Activated CD4-positive, alpha-beta T cell treated with anti-CD3 and anti-CD28 coated beads for 36 hours (primary cell): ENCODE measurements at regions not wholly inside any gene's neighbourhood (a gene's known extent, or its start where the extent isn't known, plus 50 kb on each side); places are given as distances from the start of the nearest gene placed in this dataset.
"Not testable (repeated sequence)": the region's sequence is repeated elsewhere in the genome, so short reads cannot be mapped to it uniquely, and the experiment has no call there.

ENCODE experiments used
- ATAC-seq: fragments of 200-7000 bp; cut with Tn5 transposase; one replicate; pipeline ENCODE4 v1.10.0; 2021; ENCODE audit warnings: mild to moderate bottlenecking, moderate library complexity
- CTCF ChIA-PET: fragments of 350-600 bp; sonication (Branson Sonifier 250); formaldehyde crosslinking; loops from one replicate; lab custom pipeline; 2021; ENCODE audit warnings: antibody characterized with exemption; lab: Charles Lee
- POLR2A ChIA-PET: fragments of 350-600 bp; sonication (Branson Sonifier 250); formaldehyde crosslinking; loops from one replicate; lab custom pipeline; 2021; ENCODE audit warnings: antibody characterized with exemption, inconsistent platforms; lab: Charles Lee
- DNase-seq: peaks from one replicate; pipeline ENCODE4 v3.0.0-alpha.2; 2020
- H3K27ac Mint-ChIP-seq: one replicate; pipeline ENCODE4 v1.8.0; 2021; ENCODE audit warnings: mixed read lengths
- H3K27me3 Mint-ChIP-seq: one replicate; pipeline ENCODE4 v1.8.0; 2021; ENCODE audit warnings: mixed read lengths
- H3K36me3 Mint-ChIP-seq: one replicate; pipeline ENCODE4 v1.8.0; 2021; ENCODE audit warnings: low read depth, mixed read lengths
- H3K4me1 Mint-ChIP-seq: one replicate; pipeline ENCODE4 v1.8.0; 2021; ENCODE audit warnings: mixed read lengths
- H3K4me3 Mint-ChIP-seq: one replicate; pipeline ENCODE4 v1.8.0; 2021; ENCODE audit warnings: mild to moderate bottlenecking, moderate library complexity, mixed read lengths
- H3K9me3 Mint-ChIP-seq: one replicate; pipeline ENCODE4 v1.8.0; 2021; ENCODE audit warnings: low read depth, mixed read lengths
- intact Hi-C, 2 experiments: fragments of 100-400 bp; cut with DNase I in 1 of 2; cut with micrococcal nuclease in 1 of 2; formaldehyde crosslinking; loops; one replicate each; pipeline versions ENCODE4 v1.14.2 to v1.15.1; 2022 to 2024; cut with DNase I, micrococcal nuclease

DNA sequence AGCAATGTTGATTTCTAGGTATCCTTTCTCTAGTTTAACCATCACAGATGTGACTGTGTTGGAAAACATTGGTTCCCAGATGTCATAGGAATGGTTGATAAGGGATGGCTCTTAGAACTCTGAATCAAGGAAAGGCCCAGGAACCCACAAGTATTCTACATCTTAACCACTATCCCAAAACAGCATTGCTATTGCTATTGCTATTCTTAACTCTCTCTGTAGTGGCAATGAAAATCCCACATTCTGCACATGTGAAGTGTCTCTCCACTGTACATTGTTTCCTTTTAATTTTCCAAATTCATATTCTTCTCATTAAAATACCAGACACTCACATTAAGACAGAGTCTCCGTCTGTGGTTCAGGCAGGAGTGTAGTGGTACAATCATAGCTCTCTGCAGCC, 420.4 kb upstream of the RUNX1 start:
- H3K27me3 Mint-ChIP-seq = no peaks in the 10 kb centered on the region
- H3K4me1 Mint-ChIP-seq = no peaks in the 10 kb centered on the region
- intact Hi-C loops = no loop called here
- CTCF ChIA-PET = interaction anchor here (0.9 kb wide), 1 partner anchor 724 kb away, joined by 3 read pairs; no protein-coding TSS in a partner anchor
- H3K36me3 Mint-ChIP-seq = no peaks in the 10 kb centered on the region
- no peak for DNase-seq
- POLR2A ChIA-PET = no interaction called here
- no peak for ATAC-seq
- peaks cover 11% of the 10 kb centered on the region for H3K9me3 Mint-ChIP-seq
- no peak overlapping the region for H3K4me3 Mint-ChIP-seq
- no peak overlapping the region for H3K27ac Mint-ChIP-seq

DNA sequence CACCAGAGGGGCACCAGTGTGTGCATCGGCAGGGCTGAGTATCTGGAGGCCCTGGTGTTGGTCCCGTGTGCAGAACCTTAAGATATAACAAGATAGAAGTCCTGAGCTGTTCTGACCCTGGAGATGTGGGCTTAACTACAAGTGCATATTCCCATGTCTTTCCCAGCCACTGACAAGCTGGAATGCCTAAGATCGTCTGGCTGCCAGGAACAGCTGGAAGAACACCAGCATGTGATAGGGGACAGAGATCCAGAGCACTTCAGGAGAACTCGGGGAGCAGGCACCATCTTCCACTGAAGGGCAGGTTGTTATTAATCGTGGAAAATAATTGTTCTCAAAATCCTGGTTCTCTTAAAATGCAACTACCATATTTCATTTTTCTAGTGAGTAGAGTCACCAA, 419.9 kb upstream of the RUNX1 start:
- Mint-ChIP-seq H3K36me3 (no peaks in the 10 kb centered on the region), H3K9me3 (peaks cover 11% of the 10 kb centered on the region), H3K4me3 (no peak overlapping the region), H3K27ac (no peak overlapping the region), H3K4me1 (no peaks in the 10 kb centered on the region), H3K27me3 (no peaks in the 10 kb centered on the region)
- CTCF ChIA-PET = interaction anchor here (0.9 kb wide), 1 partner anchor 723 kb away, joined by 3 read pairs; no protein-coding TSS in a partner anchor
- intact Hi-C loops = no loop called here
- no peak for ATAC-seq
- no peak for DNase-seq
- POLR2A ChIA-PET = no interaction called here

DNA sequence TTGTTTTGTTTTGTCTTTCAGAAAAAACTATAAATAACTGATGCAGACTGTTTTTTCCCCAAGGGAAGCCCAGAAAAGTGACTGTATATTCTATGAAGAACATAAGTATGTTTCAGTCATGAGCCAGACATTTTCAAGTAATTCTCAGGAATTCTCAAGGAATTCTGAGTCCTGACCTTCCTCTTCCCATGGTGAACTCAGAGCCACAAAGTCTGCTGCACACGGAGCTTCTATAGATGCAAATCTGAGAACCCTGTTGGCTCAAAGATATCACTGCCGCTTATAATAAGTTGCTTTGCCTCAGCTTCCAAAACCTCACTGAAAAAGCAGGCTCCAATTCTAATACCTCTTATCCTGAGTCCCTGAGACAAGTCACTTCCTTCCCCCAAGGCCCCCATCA, 418.5 kb upstream of the RUNX1 start:
- no peaks in the 10 kb centered on the region for H3K4me1 Mint-ChIP-seq
- POLR2A ChIA-PET = no interaction called here

DNA sequence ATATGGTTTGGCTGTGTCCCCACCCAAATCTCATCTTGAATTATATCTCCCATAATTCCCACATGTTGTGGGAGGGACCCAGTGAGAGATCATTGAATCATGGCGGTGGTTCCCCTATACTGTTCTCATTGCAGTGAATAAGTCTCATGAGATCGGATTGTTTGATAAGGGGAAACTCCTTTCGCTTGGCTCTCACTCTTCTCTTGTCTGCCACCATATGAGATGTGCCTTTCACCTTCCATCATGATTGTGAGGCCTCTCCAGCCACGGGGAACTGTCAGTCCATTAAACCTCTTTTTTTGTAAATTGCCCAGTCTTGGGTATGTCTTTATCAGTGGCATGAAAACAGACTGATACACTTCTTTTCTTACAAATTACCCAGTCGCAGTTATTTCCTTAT, 417.6 kb upstream of the RUNX1 start:
- intact Hi-C loops, DNase-seq, H3K27me3 Mint-ChIP-seq, ATAC-seq, POLR2A ChIA-PET, H3K4me3 Mint-ChIP-seq, H3K36me3 Mint-ChIP-seq, CTCF ChIA-PET, H3K27ac Mint-ChIP-seq, H3K4me1 Mint-ChIP-seq: not testable (repeated sequence)
- H3K9me3 Mint-ChIP-seq = peaks cover 11% of the 10 kb centered on the region

More for the DNA sequence above, 418.5 kb upstream of the RUNX1 start:
- CTCF ChIA-PET = no interaction called here
- no peaks in the 10 kb centered on the region for H3K27me3 Mint-ChIP-seq
- no peak for DNase-seq
- intact Hi-C loops = no loop called here
- H3K4me3 Mint-ChIP-seq = no peak overlapping the region
- no peak for ATAC-seq
- H3K9me3 Mint-ChIP-seq = peaks cover 11% of the 10 kb centered on the region
- no peak overlapping the region for H3K27ac Mint-ChIP-seq
- H3K36me3 Mint-ChIP-seq = no peaks in the 10 kb centered on the region

DNA sequence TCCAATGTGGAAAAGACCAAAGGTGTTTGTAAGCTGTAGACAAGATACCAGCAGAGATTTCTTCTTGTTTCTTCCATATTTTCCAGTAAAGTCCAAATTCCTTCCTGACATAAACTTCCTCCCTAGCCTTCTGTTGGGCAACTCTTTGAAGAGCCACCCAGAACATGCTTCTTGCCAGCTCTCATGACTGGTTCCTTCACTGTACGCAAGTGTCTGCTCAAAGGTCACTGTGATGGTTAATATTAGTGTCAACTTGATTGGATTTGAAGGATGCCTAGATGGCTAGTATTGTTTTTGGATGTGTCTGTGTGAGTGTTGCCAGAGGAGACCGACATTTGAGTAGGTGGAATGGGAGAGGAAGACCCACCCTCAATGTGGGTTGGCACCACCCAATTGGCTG, 416.6 kb upstream of the RUNX1 start:
- ChIA-PET CTCF (interaction anchor here (0.6 kb wide), 1 partner anchor 954 kb away, joined by 3 read pairs; the partner anchor contains the start of gene KCNE1), POLR2A (no interaction called here)
- DNase-seq = no peak
- Mint-ChIP-seq H3K36me3 (no peaks in the 10 kb centered on the region), H3K27ac (no peak overlapping the region), H3K4me1 (no peaks in the 10 kb centered on the region), H3K4me3 (no peak overlapping the region), H3K27me3 (no peaks in the 10 kb centered on the region), H3K9me3 (peaks cover 11% of the 10 kb centered on the region)
- ATAC-seq = no peak
- intact Hi-C loops = no loop called here

DNA sequence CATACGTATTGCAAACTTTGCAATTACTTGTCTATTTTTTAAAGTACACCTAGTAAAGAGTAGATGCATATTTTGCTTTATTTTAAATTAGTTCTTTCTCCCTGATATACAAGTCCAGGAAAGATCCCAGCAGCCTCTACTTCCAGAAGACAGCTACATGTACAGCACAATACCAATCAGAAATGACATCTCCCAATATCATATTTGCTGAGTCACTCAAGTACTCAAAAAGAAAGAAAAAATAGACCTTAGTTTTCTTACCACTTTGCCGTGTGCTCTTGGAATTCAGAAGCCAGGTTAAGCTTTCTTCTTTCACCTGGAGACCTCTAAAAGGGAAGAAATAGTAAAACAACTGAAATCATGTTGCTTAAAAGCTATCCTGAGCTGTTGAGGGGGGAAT, 412.6 kb upstream of the RUNX1 start:
- no peak overlapping the region for H3K27ac Mint-ChIP-seq
- POLR2A ChIA-PET = no interaction called here
- CTCF ChIA-PET = interaction anchor here (1.1 to 1.2 kb wide), 2 partner anchors 11 to 21 kb away, joined by 3 read pairs; no protein-coding TSS in a partner anchor
- H3K36me3 Mint-ChIP-seq = no peaks in the 10 kb centered on the region
- H3K9me3 Mint-ChIP-seq = peaks cover 7% of the 10 kb centered on the region
- DNase-seq (no peak), ATAC-seq (no peak)
- H3K27me3 Mint-ChIP-seq = no peaks in the 10 kb centered on the region
- intact Hi-C loops = no loop called here
- H3K4me1 Mint-ChIP-seq = no peaks in the 10 kb centered on the region
- H3K4me3 Mint-ChIP-seq = no peak overlapping the region

DNA sequence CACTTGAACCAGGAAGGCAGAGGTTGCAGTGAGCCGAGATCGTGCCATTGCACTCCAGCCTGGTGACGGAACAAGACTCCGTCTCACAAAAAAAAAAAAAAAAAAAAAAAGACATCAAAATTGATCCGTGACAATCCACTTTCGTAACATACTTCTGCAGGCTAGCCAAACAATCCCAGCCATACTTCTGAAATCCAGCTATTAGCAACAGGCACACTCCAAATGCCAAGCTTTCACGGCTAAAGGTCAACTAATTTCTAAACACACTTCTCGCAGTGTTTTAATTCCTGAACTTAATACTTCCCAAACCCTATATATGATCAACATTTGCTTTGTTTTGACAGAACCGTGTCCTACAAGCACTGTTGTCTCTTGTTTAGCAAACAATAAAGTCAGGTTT, 411.3 kb upstream of the RUNX1 start:
- intact Hi-C loops = no loop called here
- no peaks in the 10 kb centered on the region for H3K9me3 Mint-ChIP-seq
- H3K27ac Mint-ChIP-seq = no peak overlapping the region
- ChIA-PET POLR2A (no interaction called here), CTCF (interaction anchor here (0.7 to 0.9 kb wide), 2 partner anchors 13 to 225 kb away, joined by 3 read pairs; no protein-coding TSS in a partner anchor)
- H3K4me3 Mint-ChIP-seq = no peak overlapping the region
- ATAC-seq (no peak), DNase-seq (no peak)
- no peaks in the 10 kb centered on the region for H3K27me3 Mint-ChIP-seq
- no peaks in the 10 kb centered on the region for H3K36me3 Mint-ChIP-seq
- no peaks in the 10 kb centered on the region for H3K4me1 Mint-ChIP-seq

DNA sequence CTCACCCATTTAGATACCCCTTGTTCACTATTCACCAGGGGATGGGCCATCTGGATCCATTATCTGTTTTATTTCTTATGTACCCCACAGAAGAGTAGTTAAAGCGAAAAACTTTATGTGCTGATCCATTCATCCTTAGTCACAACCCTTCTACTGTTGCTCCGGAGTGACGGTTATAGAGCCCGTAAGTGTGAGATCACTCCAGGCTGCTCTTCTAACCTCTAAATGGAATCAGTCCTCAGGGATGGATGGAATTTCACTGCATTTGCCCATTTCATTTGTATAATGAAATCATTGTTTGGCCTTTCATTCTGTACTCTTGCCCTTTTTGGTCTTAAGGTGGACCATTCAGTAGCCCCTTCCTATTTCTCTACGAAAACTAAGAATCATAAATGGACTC, 409.3 kb upstream of the RUNX1 start:
- CTCF ChIA-PET = no interaction called here
- Mint-ChIP-seq H3K27ac (no peak overlapping the region), H3K4me3 (no peak overlapping the region), H3K9me3 (no peaks in the 10 kb centered on the region), H3K36me3 (no peaks in the 10 kb centered on the region), H3K4me1 (no peaks in the 10 kb centered on the region), H3K27me3 (no peaks in the 10 kb centered on the region)
- POLR2A ChIA-PET = no interaction called here
- ATAC-seq (no peak), DNase-seq (no peak)
- intact Hi-C loops = no loop called here

DNA sequence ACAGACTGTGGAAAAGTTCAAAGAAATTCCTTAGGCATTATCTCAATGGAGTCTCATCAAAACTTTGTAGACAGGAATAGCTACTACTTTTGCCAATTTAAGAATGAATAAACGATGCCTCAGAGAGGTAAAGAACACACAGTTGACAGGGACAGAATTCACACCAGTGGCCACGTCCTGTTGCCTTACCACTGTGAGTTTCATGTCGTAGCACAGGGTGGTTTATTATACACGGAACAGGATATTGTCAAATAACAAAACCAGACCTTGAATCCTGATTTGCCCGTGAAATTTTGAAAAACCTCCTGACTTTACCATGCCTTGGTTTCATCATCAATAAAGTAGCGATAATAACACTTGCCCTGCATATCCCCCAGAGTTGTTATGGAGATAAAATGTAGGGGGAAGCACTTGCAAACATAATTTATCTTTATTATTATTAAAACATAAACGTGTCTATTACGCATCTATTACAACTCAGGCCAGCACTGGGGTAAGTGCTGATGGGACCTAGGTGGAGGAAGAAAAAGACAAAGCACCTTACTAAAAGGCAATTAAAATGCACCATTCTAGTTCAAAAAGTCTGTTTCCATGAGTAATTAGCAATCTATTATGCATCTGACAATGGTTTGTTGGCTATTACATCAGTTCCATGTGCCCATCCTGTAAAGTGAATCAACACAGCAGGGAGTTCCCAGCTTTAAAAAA, 408.1 kb upstream of the RUNX1 start:
- Mint-ChIP-seq H3K36me3 (no peaks in the 10 kb centered on the region), H3K27ac (no peak overlapping the region), H3K27me3 (no peaks in the 10 kb centered on the region), H3K4me3 (no peak overlapping the region), H3K9me3 (no peaks in the 10 kb centered on the region), H3K4me1 (no peaks in the 10 kb centered on the region)
- ATAC-seq (peak; percentile 55), DNase-seq (peak; percentile 19)
- intact Hi-C loops = no loop called here
- POLR2A ChIA-PET = interaction anchor here (0.7 kb wide), 1 partner anchor 564 kb away, joined by 4 read pairs; no protein-coding TSS in a partner anchor
- CTCF ChIA-PET = no interaction called here

DNA sequence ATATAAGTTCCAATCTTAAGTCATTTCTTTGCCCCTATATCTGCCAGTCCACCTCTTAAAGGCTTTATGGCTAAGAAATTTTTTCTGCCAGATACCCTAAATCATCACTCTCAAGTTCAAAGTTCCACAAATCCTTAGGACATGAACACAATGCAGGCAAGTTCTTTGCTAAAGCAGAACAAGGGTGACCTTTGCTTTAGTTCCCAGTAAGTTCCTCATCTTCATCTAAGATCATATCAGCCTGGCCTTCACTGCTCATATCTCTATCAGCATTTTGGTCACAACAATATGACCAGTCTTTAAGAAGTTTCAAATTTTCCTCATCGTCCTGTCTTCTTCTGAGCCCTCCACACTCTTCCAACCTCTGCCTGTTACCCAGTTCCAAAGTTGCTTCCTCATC, 402.2 kb upstream of the RUNX1 start:
- no peak overlapping the region for H3K4me3 Mint-ChIP-seq
- intact Hi-C loops = no loop called here
- no peak for DNase-seq
- no peak overlapping the region for H3K27ac Mint-ChIP-seq
- H3K9me3 Mint-ChIP-seq = peaks cover 13% of the 10 kb centered on the region
- H3K36me3 Mint-ChIP-seq = no peaks in the 10 kb centered on the region
- ATAC-seq = no peak
- H3K4me1 Mint-ChIP-seq = no peaks in the 10 kb centered on the region
- ChIA-PET CTCF (interaction anchor here (0.6 kb wide), 1 partner anchor 705 kb away, joined by 3 read pairs; no protein-coding TSS in a partner anchor), POLR2A (no interaction called here)
- H3K27me3 Mint-ChIP-seq = peaks cover 2% of the 10 kb centered on the region

DNA sequence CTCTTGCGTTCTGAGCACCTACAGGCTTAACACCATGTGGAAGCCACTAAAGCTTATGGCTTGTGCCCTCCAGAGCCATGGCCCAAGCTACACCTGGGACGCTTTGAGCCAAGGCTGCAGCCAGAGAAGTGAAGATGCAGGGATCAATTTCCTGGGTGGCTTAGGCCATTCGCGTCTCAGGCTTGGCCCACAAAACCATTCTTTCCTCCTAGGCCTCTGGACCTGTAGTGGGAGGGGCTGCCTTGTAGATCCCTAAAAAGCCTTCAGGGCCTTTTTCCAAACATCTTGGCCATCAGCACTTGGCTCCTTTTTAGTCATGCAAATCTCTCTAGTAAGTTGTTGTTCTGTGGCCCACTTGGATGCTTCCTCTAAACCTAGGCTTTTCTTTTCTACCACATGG, 401.7 kb upstream of the RUNX1 start:
- H3K27ac Mint-ChIP-seq = no peak overlapping the region
- ATAC-seq (no peak), DNase-seq (no peak)
- peaks cover 2% of the 10 kb centered on the region for H3K27me3 Mint-ChIP-seq
- CTCF ChIA-PET = no interaction called here
- peaks cover 13% of the 10 kb centered on the region for H3K9me3 Mint-ChIP-seq
- no peaks in the 10 kb centered on the region for H3K4me1 Mint-ChIP-seq
- H3K36me3 Mint-ChIP-seq = no peaks in the 10 kb centered on the region
- no peak overlapping the region for H3K4me3 Mint-ChIP-seq
- intact Hi-C loops = no loop called here
- POLR2A ChIA-PET = no interaction called here

DNA sequence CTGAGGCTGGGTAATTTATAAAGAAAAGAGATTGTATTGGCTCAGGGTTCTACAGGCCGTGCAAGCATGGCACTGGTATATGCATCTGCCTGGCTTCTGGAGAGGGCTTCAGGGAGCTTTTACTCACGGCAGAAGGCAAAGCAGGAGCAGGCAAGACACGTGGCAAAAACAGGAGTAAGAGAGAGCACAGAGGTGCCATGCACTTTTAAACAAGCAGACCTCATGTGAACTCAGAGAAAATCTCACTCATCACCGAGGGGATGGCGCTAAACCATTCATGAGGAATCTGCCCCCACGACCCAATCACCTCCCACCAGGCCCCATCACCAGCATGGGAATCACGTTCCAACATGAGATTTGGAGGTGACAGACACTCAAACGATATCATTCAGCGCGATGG, 400.7 kb upstream of the RUNX1 start:
- Mint-ChIP-seq H3K4me1 (no peaks in the 10 kb centered on the region), H3K4me3 (no peak overlapping the region), H3K36me3 (no peaks in the 10 kb centered on the region), H3K27me3 (peaks cover 2% of the 10 kb centered on the region), H3K9me3 (peaks cover 13% of the 10 kb centered on the region), H3K27ac (no peak overlapping the region)
- intact Hi-C loops = no loop called here
- DNase-seq = no peak
- ChIA-PET POLR2A (no interaction called here), CTCF (no interaction called here)
- no peak for ATAC-seq
